HTR-8/SVneo (cell line): ENCODE measurements at regions not wholly inside any gene's neighbourhood (a gene's known extent, or its start where the extent isn't known, plus 50 kb on each side); places are given as distances from the start of the nearest gene placed in this dataset.

Experiments
- DNase-seq: peaks from one replicate; pipeline ENCODE4 v3.0.0; 2011; ENCODE audit warnings: low spot score, mixed read lengths; ENCODE audit not compliant: insufficient read length
- FAIRE-seq: peaks from 2 replicates; lab custom pipeline; 2011; peaks lifted over from hg19 to GRCh38; lab: Jason Lieb, UNC

DNA sequence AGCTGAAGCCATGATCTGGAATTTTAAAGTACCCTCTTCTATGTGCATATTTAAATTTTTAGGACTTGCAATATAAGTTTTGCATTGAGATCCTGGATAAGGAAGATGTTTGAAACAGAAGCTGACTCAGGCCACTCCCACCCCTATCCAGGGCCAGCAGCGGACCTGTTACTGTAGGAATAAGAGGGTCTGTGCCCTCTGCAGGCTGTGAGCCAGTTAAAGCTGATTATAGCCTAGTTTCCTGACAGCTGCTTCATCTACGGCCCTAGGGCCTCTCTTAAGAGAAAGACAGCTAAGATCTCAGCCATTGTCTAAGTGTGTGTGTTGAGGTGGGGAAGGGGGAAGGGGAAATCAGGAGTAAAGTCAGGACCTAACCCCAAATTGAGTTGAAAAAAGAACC is 234.0 kb downstream of the HAUS1 start:
- FAIRE-seq: no peak

DNA sequence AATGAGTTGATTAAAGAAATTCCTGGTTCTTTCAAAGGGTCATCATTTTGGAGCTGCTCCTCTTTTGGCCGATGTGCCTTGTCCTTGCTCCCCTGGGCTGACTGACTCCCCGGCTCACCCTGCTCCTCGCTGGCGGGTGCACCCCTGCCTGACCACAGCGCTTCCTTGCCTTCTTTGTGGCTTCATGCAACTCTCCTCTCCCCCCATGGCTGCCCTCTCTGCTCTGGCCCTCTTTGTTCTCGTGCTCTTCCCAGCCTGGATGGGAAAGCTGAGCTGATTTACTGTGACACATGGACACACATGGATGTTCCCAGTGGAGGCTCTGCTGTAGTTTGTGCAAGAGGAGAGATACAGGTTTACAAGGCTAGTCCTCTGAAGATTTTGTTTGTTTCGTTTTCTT is 234.6 kb downstream of the HAUS1 start:
- DNase-seq (no peak), FAIRE-seq (no peak)

More for the DNA sequence above, 234.0 kb downstream of the HAUS1 start:
- DNase-seq: no peak

DNA sequence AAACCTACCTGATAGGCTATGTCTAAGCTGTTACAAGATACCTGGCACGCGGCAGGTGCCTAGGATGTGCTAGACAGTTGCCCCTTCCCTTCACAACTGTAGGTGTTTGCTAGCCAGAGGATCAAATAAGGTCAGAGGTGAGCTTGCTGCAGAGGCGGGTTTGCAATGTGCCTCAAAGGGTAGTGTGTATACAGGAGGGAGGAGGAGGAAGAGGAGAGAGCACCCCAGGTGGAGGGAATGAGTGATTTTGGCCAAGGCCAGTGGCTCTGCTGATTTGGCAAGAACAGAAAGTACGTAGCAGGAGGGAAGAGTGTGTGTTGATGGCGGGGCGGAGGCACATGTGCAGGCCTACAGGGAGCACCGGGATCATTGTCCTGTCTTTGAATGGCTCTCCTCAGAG is 236.5 kb downstream of the HAUS1 start:
- DNase-seq (no peak), FAIRE-seq (no peak)

DNA sequence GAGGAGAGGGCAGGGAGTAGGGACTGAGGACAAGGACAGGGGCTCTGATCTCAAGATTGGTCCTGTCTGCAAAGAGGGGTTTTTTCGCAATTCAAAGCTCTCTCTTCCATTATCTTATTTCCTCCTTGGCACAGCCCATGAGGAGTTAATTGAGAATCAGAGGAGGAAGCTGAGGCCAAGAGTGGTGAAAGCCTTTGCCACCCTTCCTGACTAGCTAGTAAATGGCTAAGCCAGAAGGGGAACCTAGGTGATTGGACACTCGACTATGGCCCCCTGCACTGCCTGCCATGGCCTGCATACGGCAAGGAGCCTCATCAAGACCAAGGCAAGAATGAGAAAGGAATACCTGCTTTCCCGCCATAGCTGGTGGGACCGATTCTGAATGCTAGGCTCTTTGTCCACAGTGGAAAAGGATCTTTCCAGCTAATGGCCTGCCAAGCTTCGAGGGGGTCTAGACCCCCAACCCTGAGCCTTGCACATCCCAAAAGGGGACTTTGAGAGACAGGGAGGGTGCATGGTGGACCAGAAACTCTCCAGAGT is 237.9 kb downstream of the HAUS1 start:
- FAIRE-seq (no peak), DNase-seq (no peak)

DNA sequence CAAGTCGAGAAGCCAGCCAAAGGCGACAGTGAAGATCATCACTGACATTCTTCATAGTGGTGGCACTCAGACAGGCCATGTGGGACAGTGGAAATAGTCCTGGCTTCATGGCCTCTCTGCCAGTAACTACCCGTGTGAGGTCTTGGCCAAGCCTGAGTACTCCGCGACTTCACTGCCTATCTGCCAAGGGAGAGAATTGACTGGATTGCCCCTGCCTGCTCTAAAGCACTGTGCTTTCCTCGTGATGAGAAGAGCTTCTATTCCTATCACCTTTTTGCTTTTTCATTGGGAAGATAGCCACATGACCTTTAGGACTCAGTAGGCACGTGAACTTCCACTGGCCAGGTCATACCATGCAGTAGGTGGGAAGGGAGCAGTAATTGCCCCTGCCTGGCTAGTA is 239.3 kb downstream of the HAUS1 start:
- no peak for DNase-seq
- no peak for FAIRE-seq

DNA sequence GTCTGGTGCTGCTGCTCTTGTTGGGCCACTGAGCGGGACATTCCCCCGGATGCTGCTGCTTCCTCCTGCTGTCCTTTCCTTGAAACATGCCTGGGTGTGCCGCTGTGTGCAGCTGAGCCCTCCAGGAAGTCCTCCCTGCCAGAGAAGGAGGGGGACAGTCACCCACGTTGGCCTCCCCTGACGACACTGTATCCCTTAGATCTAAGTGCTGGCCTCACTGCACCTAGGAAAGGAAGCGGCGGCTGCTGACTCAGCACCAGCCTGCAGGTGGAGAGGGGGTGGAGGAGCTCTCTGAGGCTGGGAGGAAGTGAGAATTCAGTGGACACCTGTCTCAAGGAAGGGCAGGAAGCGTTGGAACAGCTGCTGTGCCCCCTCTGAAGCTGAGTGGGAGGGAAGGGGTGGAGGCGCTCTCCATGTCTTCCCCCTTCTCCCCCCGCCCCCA is 239.8 kb downstream of the HAUS1 start:
- FAIRE-seq (no peak), DNase-seq (no peak)

DNA sequence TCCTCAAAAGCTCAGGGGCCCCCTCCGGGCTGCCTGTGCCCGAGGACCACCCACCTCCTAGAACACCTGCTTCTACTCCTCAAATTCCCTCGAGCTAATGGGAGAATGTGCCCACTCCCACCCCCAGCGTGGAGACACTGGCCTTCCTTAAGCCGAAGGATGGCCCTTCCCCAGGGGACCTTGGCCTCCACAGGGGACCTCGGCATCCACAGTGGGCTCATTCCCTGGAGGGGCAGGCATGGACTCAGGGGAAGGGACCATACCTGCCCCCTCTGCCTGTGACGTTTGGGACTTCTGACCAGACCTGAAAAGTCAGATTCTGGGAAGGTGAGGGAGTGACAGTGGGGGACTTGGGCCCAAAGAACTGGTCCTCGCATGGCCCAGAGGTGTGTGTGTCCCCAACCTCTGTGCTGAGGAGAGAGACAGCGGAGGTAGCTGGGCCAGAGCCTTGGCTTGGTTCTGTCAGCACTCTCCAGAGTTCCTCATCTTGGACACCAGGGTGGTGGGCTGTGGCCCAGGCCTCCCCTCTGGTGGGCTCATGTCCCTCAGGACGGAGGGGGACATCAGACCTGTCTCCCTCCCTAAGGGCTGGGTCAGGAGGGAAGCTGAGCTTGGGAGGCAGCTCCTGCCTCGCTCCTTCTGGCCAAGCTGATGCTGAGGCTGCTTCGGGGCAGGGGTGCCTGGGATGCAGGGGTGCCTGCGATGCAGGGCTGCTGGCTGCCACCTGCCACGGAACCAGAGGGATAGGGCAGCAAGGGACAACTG is 240.4 kb downstream of the HAUS1 start:
- FAIRE-seq (no peak), DNase-seq (no peak)

DNA sequence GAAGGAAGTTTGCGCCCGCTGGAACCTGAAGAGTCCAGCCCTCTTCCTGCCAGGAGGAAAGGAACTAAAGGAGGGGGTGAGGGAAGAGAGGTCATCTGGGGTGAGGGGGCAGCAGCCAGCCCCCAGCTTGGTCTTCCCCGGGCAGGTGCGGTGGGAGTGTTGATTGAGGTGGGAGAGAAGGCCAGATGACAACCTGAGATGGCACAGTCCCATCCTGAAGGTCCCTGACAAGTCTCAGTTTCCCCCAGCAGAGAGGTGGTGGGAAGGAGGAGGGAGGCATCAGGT is 240.9 kb downstream of the HAUS1 start:
- DNase-seq (no peak), FAIRE-seq (no peak)

DNA sequence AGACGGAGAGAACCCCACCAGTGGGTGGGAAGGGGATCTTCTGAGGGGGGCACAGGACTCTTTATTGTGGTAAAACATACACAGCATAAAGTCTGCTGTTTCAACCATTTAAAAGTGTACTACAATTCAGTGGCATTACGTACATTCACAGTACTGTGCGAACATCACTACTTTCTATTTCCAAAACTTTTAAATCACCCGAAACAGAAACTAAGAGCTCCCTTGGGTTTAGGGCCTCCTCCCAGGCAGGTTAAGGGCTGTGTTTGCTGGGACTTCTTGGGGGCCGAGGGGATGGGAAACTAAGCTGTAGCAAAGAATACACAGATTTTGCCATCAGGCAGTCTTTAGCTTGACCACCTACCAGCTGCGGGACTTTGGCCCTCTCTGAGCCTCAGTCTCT is 242.0 kb downstream of the HAUS1 start:
- FAIRE-seq (no peak), DNase-seq (no peak)

DNA sequence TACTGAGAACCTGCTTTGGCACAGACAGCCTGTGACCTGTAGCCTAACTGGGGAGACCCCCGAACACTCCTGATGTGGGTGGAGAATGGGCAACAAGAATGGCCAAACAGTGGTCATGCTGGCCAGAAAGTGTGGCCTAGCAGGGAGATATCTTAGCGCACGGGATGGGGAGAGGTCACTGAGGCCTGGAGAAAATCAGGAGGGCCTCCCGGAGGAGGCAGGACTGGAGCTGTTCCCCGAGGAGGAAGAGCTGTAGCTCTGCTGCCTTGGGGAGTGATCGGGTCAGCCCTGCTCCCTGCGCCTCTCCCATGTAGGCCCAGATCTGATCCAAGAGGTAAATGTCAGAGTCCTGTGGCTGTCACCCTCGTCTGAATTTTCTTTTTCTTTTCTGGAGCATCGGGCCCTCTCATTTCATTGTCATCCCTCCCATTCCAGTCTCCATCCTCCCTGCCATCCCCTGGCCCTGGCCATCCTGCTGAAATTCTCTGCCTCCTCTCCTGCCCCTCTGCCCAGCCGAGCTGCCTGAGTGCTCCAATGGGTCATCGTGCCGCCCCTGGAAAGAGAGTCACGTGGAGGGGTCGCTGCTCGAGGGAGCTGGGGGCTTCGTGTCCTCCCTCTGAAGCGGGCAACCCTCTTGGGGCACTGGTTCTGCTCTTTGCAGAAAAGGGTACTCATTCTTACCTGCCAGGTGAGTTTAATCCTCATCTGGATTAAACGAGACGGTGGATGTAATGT is 242.9 kb downstream of the HAUS1 start:
- FAIRE-seq (no peak), DNase-seq (no peak)

DNA sequence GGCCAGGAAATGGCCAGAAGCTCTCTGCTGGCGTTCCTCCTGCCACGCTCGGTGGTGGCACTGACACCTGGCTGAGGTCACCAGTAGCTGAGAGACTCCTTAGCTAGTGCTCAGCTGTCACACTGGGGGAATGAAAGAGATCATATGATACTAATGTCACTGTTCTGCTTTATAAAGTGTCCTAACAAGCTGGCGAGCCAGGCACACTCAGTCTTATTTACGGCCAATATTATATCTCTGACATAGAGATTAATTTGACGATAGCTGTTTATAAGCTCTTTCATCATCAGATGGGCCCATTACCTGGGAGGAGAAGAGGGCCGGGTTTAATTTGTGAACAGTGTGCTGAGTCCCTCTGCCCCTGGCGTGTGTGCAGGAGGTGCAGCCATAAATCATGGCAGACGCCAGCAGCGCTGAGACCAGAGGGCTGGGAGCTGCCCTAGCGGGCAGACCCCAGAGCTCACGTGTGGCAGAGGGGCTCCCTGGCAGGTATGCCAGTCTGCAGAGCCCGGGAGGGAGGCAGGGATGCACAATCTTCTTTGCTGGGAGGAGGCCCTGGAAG is 246.5 kb downstream of the HAUS1 start:
- DNase-seq: no peak
- FAIRE-seq: no peak

DNA sequence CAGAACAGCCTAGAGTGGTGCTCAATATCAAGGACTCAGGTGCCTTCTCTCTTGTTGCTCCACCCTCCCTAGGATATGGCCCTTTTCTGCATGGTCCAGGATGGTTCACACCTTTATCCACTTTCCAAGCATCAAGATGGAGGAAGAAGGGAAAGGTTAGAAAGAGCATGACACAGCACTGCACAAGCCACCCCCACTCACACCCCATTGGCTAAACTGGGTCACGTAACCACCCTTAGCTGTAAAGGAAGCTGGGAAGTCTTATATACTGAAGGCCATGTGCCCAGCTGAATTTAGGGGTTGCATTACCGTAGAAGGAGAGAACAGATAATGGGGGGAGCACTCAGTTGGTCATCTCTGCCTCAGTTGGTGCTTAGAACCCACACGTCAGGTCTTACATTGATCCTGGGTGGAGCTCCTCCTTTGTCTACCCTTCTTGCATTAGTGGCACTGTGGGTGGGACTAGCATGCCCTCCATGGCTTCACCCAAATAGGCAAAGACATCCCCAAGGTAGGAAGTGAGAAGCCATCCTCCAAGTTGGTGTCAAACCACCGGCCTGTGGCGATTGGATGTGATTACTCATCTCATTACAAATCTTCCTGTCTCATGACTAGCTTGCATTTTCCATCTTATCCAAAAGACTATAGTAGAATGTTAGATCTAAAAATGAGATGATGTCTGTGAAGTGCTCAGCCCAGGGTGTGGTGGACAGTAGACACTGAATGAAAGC is 248.5 kb downstream of the HAUS1 start:
- FAIRE-seq (no peak), DNase-seq (no peak)

DNA sequence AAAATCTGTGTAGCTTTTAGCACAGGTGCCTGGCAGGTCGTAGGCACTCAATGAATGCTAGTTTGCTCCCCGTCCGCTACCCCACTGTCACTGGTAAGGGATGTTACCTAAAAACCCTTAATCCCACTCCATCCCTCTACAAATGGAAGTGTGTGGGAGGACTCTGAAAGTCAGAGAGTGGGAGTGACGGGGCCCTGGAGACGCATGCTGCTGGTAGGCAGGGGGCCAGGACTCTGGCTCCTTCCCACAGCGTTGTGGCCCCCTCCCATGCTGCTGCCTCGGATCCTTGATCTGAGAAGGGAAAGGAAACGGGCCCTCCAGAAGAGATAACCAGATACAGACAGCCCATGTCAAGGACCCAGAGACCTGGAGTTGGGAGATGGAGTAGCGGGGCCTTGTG is 249.3 kb downstream of the HAUS1 start:
- no peak for FAIRE-seq
- DNase-seq: no peak

DNA sequence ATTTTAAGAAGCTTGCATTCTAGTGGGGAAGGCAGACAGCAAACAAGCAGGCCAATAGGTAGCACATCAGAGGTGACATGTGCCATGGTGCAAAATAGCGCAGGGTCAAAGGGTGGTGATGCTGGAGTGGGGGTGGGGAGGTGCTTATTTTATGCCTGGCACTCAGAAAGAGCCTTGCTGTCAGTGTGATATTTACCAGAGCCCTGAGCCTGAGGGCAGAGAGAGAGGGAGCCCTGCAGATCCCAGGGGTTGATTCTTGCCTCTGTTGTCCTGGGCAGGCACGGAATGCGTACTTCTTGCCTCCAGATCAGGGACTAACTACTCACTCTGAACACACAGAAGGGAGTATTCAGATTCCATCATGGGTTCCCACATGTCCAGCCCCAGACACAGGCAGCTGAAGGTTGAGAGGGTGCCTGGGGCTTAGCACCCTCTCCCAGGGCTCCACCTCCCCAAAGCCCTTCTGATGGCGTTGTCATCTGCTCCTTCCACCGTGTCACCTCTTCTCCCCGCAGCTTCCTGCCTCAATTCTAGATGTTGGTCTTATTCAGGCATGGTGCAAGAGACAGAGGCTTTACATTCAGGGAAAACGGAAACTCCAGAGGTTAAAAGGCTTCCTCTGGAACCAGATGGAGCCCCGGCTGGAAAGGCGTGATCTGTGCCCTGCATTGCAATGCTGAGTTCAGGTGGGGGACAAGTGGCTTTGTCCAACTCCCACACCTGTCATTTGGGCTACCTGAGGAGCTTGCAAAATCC is 252.3 kb downstream of the HAUS1 start:
- no peak for DNase-seq
- no peak for FAIRE-seq

DNA sequence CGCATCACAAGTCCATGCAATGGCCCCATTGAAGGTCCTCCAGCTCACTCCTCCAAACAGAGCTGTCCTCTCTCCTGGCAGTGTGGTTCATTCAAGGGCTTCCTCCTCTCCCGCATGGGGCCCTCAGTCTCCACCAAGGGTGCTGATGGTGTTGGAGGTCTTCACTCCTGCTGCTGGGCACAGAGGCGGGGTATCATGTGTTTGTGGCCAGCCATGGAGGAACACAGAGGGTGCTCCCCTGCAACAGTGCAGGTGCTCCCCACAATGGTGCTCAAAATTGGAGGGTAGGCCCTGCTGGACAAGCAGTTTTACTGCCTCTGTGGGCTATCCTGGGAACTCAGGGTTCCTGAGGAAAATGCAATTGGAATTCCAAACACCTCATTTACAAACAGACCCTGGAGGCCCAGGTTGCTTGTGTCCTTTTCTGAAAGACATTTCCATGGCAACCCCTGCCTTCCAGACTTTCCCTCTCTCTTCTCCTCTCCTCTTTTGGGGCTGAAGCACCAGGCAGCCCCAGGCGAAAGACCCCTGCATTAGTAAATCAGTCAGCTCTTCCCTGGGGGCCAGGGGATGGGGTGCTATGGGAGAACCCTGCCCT is 256.0 kb downstream of the HAUS1 start:
- DNase-seq (no peak), FAIRE-seq (no peak)

DNA sequence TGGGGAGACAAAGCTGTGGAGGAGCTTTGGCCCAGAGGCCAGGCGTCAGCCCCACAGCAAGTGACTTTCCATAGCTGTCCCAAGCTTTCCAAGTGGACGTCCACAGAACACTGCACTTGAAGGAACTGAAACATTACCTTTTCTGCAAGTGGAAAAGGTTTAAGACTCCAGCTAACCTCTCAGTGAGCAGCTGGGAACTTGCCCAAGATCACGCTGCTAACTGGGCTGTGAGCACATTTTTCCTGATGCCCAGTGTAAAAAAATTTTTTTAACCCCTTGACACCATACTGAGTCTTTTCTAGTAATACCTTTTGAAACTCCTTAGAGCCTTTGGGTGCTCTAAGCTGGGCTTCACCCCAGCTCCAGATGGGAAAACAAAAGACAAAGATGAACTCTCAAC is 256.7 kb downstream of the HAUS1 start:
- FAIRE-seq (no peak), DNase-seq (no peak)

DNA sequence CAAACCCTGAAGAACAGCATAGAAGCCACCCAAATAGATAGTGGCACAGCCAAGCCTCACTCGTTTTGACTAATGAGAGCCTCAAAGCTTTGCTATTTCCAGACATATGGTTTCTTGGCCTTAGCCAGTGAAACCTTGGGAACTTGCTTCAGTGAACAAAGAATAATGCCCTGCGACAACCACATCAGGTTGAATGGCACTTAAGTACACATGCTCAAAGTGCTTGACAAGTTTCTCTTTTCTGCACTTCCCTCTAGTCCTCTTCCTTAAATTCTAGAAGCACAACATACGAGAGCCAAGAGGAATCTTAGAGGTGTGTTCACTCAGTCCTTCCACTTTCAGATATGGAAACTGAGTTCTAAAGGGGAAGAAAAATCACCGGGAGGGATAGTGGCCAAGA is 258.3 kb downstream of the HAUS1 start:
- FAIRE-seq (no peak), DNase-seq (no peak)

DNA sequence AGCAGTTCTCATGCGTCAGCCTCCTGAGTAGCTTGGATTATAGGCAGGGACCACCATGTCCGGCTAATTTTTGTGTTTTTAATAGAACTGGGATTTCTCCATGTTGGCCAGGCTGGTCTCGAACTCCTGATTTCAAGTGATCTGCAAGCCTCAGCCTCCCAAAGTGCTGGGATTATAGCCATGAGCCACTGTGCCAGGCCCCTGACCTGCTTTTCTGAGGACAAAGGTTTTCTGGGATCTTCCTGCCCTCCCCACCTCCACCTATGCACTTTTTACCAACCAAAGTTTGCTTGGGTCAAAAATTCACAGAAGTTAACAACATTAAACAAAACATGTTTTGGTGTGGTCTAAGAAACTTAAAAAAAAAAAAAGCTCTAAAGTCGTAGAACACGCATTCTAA is 259.9 kb downstream of the HAUS1 start:
- DNase-seq: no peak
- FAIRE-seq: no peak

DNA sequence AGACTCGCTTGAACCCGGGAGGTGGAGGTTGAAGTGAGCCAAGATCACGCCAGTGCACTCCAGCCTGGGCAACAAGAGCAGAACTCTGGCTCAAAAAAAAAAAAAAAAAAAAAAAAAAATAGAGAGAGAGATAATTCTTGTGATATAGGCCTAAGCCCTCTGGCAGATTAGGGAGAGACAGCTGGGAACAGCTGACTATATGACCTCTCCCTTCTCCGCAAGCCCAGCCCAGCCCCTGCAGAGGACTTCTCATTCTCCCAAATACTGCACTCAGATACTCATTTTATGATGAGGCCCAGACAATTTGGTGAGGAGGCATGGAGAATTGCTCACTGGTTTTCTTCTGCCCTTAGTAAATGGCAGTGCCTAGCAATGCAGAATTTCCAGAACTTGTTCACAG is 262.0 kb downstream of the HAUS1 start:
- no peak for FAIRE-seq
- DNase-seq: no peak
